HCT116 (cell line): ENCODE measurements at regions not wholly inside any gene's neighbourhood (a gene's known extent, or its start where the extent isn't known, plus 50 kb on each side); places are given as distances from the start of the nearest gene placed in this dataset.

Experiments
- ATAC-seq: fragments of 200-7000 bp; cut with Tn5 transposase; 2 replicates; pipeline ENCODE4 v1.9.1; 2020; ENCODE audit warnings: mild to moderate bottlenecking, moderate library complexity
- BruUV-seq: library from RNA; stranded (reverse); fragments of 400-500 nt; replicated peaks from 2 replicates; lab custom pipeline; 2021; lab: Mats Ljungman, UMichigan
- CTCF ChIA-PET: fragments of 300-600 bp; sonication (Branson Sonifier 250); formaldehyde crosslinking; loops from one replicate; lab custom pipeline; 2021; ENCODE audit warnings: antibody characterized with exemption; lab: Charles Lee
- POLR2A ChIA-PET: fragments of 300-600, 350-600 bp; sonication (Branson Sonifier 250); formaldehyde crosslinking; loops from one replicate; lab custom pipeline; 2021; ENCODE audit warnings: antibody characterized with exemption; lab: Charles Lee
- RAD21 ChIA-PET, 2 experiments: fragments of 300-600 bp; sonication (Branson Sonifier 250); formaldehyde crosslinking; loops; one replicate each; lab custom pipeline; 2023; ENCODE audit warnings: low total read pairs in 2 of 2; ENCODE audit not compliant: uncharacterized antibody in 2 of 2, unreplicated experiment in 2 of 2, low non-redundant PET in 1 of 2; lab: Charles Lee
- DNase-seq: peaks from one replicate; pipeline ENCODE4 v3.0.0-alpha.2; 2010; ENCODE audit warnings: low read depth, low spot score
- H2AFZ ChIP-seq: fragments of 200-600 bp; shearing (Covaris generic), sonication (generic); 2 replicates; pipeline ENCODE4 v1.6.1; 2017; ENCODE audit warnings: low read depth, mixed run types, mixed read lengths, antibody characterized with exemption, low read length; ENCODE audit not compliant: poor library complexity, severe bottlenecking
- H3K27ac ChIP-seq: 2 replicates; pipeline ENCODE4 v1.5.1; 2012; ENCODE audit warnings: low read depth, low read length
- H3K27me3 ChIP-seq: fragments of 200-600 bp; sonication (generic); 2 replicates; pipeline ENCODE4 v1.6.1; 2016; ENCODE audit warnings: mixed run types, low read length, mixed read lengths; ENCODE audit not compliant: insufficient read depth
- H3K36me3 ChIP-seq, 2 experiments: fragments of 200-500 bp in 1 of 2; fragments of 200-600 bp in 1 of 2; sonication (Bioruptor generic) in 1 of 2; sonication (generic) in 1 of 2; 2 replicates each; pipeline versions ENCODE4 v1.5.1 to v1.6.1; 2014 to 2016; ENCODE audit warnings: low read length in 2 of 2, inconsistent platforms in 1 of 2, mixed read lengths in 1 of 2, mixed run types in 1 of 2; ENCODE audit not compliant: insufficient read depth in 2 of 2, control insufficient read depth in 1 of 2
- H3K4me1 ChIP-seq, 2 experiments: fragments of 200-600 bp in 1 of 2; sonication (generic) in 1 of 2; 2 replicates each; pipeline versions ENCODE4 v1.5.1 to v1.6.1; 2012 to 2017; ENCODE audit warnings: low read length in 2 of 2, inconsistent platforms in 1 of 2, mild to moderate bottlenecking in 1 of 2, mixed read lengths in 1 of 2, mixed run types in 1 of 2, moderate library complexity in 1 of 2; ENCODE audit not compliant: insufficient read depth in 2 of 2, control insufficient read depth in 1 of 2
- H3K4me2 ChIP-seq: fragments of 200-600 bp; sonication (generic); 2 replicates; pipeline ENCODE4 v1.6.1; 2017; ENCODE audit warnings: mixed run types, low read length, mixed read lengths
- H3K4me3 ChIP-seq, 2 experiments: fragments of 200-600 bp in 1 of 2; sonication (generic) in 1 of 2; replicated peaks in 1 of 2; 2 replicates each; pipeline ENCODE4 v1.5.1; 2011 to 2016; ENCODE audit warnings: low read length in 2 of 2, control low read depth in 1 of 2, low read depth in 1 of 2, mild to moderate bottlenecking in 1 of 2, mixed read lengths in 1 of 2, mixed run types in 1 of 2
- H3K79me2 ChIP-seq: fragments of 200-600 bp; sonication (generic); 2 replicates; pipeline ENCODE4 v1.6.1; 2017; ENCODE audit warnings: mild to moderate bottlenecking, mixed run types, low read length, moderate library complexity, mixed read lengths; ENCODE audit not compliant: insufficient read depth
- H3K9ac ChIP-seq: fragments of 200-600 bp; sonication (generic); 2 replicates; pipeline ENCODE4 v1.6.1; 2016; ENCODE audit warnings: low read length, mixed read lengths
- H3K9me2 ChIP-seq: fragments of 200-600 bp; sonication (generic), shearing (Covaris generic); 2 replicates; pipeline ENCODE4 v1.6.1; 2017; ENCODE audit warnings: mixed run types, mild to moderate bottlenecking, moderate library complexity; ENCODE audit not compliant: insufficient read depth
- H3K9me3 ChIP-seq, 2 experiments: fragments of 200-500 bp in 1 of 2; fragments of 200-600 bp in 1 of 2; sonication (Bioruptor generic) in 1 of 2; sonication (generic) in 1 of 2; 2 replicates each; pipeline ENCODE4 v1.6.1; 2014 to 2017; ENCODE audit warnings: low read length in 2 of 2, mixed read lengths in 2 of 2, inconsistent platforms in 1 of 2, low read depth in 1 of 2, mild to moderate bottlenecking in 1 of 2, mixed run types in 1 of 2, moderate library complexity in 1 of 2; ENCODE audit not compliant: control insufficient read depth in 1 of 2, insufficient read depth in 1 of 2
- H4K20me1 ChIP-seq: fragments of 200-600 bp; sonication (generic), shearing (Covaris generic); 2 replicates; pipeline ENCODE4 v1.6.1; 2017; ENCODE audit warnings: mixed run types, mild to moderate bottlenecking, moderate library complexity; ENCODE audit not compliant: insufficient read depth
- ATF3 ChIP-seq: IDR thresholded peaks from 2 replicates; pipeline ENCODE4 v1.6.1; 2012
- CEBPB ChIP-seq: IDR thresholded peaks from 2 replicates; pipeline ENCODE4 v1.6.1; 2012; ENCODE audit warnings: low read depth
- CTCF ChIP-seq, 3 experiments: fragments of 200-600 bp in 1 of 3; sonication (generic) in 1 of 3; IDR thresholded peaks in 2 of 3; conservative IDR thresholded peaks in 1 of 3; 2 replicates each; pipeline ENCODE4 v1.5.1; 2012 to 2017; ENCODE audit warnings: low read depth in 2 of 3, low read length in 2 of 3, antibody characterized with exemption in 1 of 3, borderline replicate concordance in 1 of 3, control low read depth in 1 of 3, mild to moderate bottlenecking in 1 of 3, mixed read lengths in 1 of 3, mixed run types in 1 of 3, moderate library complexity in 1 of 3; ENCODE audit not compliant: insufficient read depth in 1 of 3
- EGR1 ChIP-seq: IDR thresholded peaks from 2 replicates; pipeline ENCODE4 v1.6.1; 2012; ENCODE audit warnings: low read depth
- ELF1 ChIP-seq: IDR thresholded peaks from 2 replicates; pipeline ENCODE4 v1.6.1; 2012; ENCODE audit warnings: low read depth, borderline replicate concordance
- EZH2 ChIP-seq: fragments of 200-600 bp; sonication (generic); IDR thresholded peaks from 2 replicates; pipeline ENCODE4 v1.6.1; 2017; ENCODE audit warnings: antibody characterized with exemption, mixed run types
- EZH2phosphoT487 ChIP-seq: fragments of 200-600 bp; IDR thresholded peaks from 2 replicates; pipeline ENCODE4 v1.6.1; 2018; ENCODE audit warnings: antibody characterized with exemption, borderline replicate concordance
- FOSL1 ChIP-seq: IDR thresholded peaks from 2 replicates; pipeline ENCODE4 v1.6.1; 2012; ENCODE audit warnings: low read depth
- JUND ChIP-seq: IDR thresholded peaks from 2 replicates; pipeline ENCODE4 v1.6.1; 2012
- MAX ChIP-seq: IDR thresholded peaks from 2 replicates; pipeline ENCODE4 v1.6.1; 2012
- POLR2A ChIP-seq: IDR thresholded peaks from 2 replicates; pipeline ENCODE4 v1.7.0; 2011; ENCODE audit warnings: borderline replicate concordance; ENCODE audit not compliant: insufficient read depth, insufficient read length; ENCODE audit errors: extremely low read depth
- RAD21 ChIP-seq: IDR thresholded peaks from 2 replicates; pipeline ENCODE4 v1.6.1; 2012; ENCODE audit warnings: low read depth, mild to moderate bottlenecking
- SIN3A ChIP-seq: IDR thresholded peaks from 2 replicates; pipeline ENCODE4 v1.6.1; 2012; ENCODE audit warnings: low read depth
- SP1 ChIP-seq: IDR thresholded peaks from 2 replicates; pipeline ENCODE4 v1.6.1; 2012; ENCODE audit warnings: low read depth
- ZFX ChIP-seq: fragments of 450-650 bp; IDR thresholded peaks from 2 replicates; pipeline ENCODE4 v1.6.1; 2017
- ZNF274 ChIP-seq: fragments of 200-500 bp; sonication (Bioruptor generic); IDR thresholded peaks from 2 replicates; pipeline ENCODE4 v1.6.1; 2014; ENCODE audit warnings: mild to moderate bottlenecking, low read depth, low read length, inconsistent platforms
- intact Hi-C: fragments of 100-400 bp; cut with micrococcal nuclease; formaldehyde crosslinking; loops from 2 replicates; pipeline ENCODE4 v1.10.0; 2022
- TF ChIP-seq, protein P1 (sequence below): IDR thresholded peaks from 2 replicates; pipeline ENCODE4 v1.6.1; 2012; ENCODE audit warnings: low read depth

- intact Hi-C loops = no loop called here
- CTCF ChIA-PET = no interaction called here
- POLR2A ChIA-PET = no interaction called here
- Histone ChIP-seq H3K27me3 (no peaks in the 10 kb centered on the region), H3K27ac (no peak overlapping the region), H3K36me3 (no peaks in the 10 kb centered on the region), H3K9ac (no peak overlapping the region), H3K4me3 (no peak overlapping the region), H2AFZ (no peak overlapping the region), H3K4me1 (no peaks in the 10 kb centered on the region), H3K79me2 (no peaks in the 10 kb centered on the region), H3K9me3 (no peaks in the 10 kb centered on the region), H3K9me2 (no peaks in the 10 kb centered on the region), H4K20me1 (no peaks in the 10 kb centered on the region), H3K4me2 (no peak overlapping the region)
- TF ChIP-seq SIN3A (no peak), EZH2 (no peak), POLR2A (no peak), CEBPB (no peak), ZNF274 (no peak), SP1 (no peak)
- RAD21 ChIA-PET = no interaction called here
- no TSS peak for BruUV-seq
- DNase-seq (no peak), ATAC-seq (no peak)
These were observed 150.6 kb downstream of the RHOU start for GRCh38 chr1:228885845-228886244.

DNA sequence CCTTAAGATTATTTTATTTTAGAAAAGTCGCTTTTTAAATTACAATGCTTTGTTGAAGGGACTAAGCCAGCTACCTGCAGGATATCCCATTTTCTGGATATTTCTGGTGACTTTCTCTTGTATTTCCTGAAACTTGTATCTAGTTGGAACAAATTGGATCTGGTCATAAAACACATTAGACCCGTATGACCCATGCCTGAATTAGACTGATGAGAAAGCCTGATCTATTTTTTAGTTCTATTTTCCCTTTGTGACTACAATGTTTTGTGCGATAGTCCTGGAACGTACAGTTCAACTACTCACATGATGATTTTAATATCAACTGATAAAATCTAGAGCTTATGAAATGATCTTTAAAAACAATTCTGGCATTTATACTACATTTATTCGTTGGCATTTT, 151.8 kb downstream of the RHOU start:
- POLR2A ChIA-PET = no interaction called here
- no peak overlapping the region for H3K4me3 ChIP-seq

More for the DNA sequence above, 151.8 kb downstream of the RHOU start:
- ChIA-PET CTCF (no interaction called here), RAD21 (no interaction called here)
- H3K4me1 ChIP-seq = no peaks in the 10 kb centered on the region
- H3K27me3 ChIP-seq = no peaks in the 10 kb centered on the region
- no peaks in the 10 kb centered on the region for H3K9me2 ChIP-seq
- H3K79me2 ChIP-seq = no peaks in the 10 kb centered on the region
- H3K9ac ChIP-seq = no peak overlapping the region
- no peak for DNase-seq
- no peak for ATAC-seq
- H3K27ac ChIP-seq = no peak overlapping the region
- H3K36me3 ChIP-seq = no peaks in the 10 kb centered on the region
- TF ChIP-seq SIN3A (no peak), CTCF (IDR thresholded peaks at IDR 0.05 in 2 of 3, conservative IDR thresholded peaks at IDR 0.05 in 1 of 3; ENCODE audit: borderline replicate concordance in 1 of 3, insufficient read depth in 1 of 3, low read depth in 2 of 3, low read length in 2 of 3) (no peak), ATF3 (no peak), EGR1 (no peak), RAD21 (no peak), JUND (no peak), EZH2 (no peak), SP1 (no peak), ELF1 (no peak), FOSL1 (no peak), ZFX (no peak), EZH2phosphoT487 (no peak), MAX (no peak), ZNF274 (no peak)
- TF ChIP-seq, protein P1, sequence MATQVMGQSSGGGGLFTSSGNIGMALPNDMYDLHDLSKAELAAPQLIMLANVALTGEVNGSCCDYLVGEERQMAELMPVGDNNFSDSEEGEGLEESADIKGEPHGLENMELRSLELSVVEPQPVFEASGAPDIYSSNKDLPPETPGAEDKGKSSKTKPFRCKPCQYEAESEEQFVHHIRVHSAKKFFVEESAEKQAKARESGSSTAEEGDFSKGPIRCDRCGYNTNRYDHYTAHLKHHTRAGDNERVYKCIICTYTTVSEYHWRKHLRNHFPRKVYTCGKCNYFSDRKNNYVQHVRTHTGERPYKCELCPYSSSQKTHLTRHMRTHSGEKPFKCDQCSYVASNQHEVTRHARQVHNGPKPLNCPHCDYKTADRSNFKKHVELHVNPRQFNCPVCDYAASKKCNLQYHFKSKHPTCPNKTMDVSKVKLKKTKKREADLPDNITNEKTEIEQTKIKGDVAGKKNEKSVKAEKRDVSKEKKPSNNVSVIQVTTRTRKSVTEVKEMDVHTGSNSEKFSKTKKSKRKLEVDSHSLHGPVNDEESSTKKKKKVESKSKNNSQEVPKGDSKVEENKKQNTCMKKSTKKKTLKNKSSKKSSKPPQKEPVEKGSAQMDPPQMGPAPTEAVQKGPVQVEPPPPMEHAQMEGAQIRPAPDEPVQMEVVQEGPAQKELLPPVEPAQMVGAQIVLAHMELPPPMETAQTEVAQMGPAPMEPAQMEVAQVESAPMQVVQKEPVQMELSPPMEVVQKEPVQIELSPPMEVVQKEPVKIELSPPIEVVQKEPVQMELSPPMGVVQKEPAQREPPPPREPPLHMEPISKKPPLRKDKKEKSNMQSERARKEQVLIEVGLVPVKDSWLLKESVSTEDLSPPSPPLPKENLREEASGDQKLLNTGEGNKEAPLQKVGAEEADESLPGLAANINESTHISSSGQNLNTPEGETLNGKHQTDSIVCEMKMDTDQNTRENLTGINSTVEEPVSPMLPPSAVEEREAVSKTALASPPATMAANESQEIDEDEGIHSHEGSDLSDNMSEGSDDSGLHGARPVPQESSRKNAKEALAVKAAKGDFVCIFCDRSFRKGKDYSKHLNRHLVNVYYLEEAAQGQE = no peak
- no TSS peak for BruUV-seq
- no peak overlapping the region for H2AFZ ChIP-seq
- no peak overlapping the region for H3K4me2 ChIP-seq
- no peaks in the 10 kb centered on the region for H4K20me1 ChIP-seq
- no peaks in the 10 kb centered on the region for H3K9me3 ChIP-seq
- intact Hi-C loops = no loop called here
